IMR-90 (cell line): ENCODE measurements at regions not wholly inside any gene's neighbourhood (a gene's known extent, or its start where the extent isn't known, plus 50 kb on each side); places are given as distances from the start of the nearest gene placed in this dataset.

Experiments used
- ATAC-seq: fragments of 200-7000 bp; cut with Tn5 transposase; 2 replicates; pipeline ENCODE4 v1.9.1; 2020; ENCODE audit warnings: low read depth, mild to moderate bottlenecking, moderate library complexity
- BruUV-seq: library from RNA; stranded (reverse); fragments of 400-500 nt; replicated peaks from 2 replicates; lab custom pipeline; 2021; lab: Mats Ljungman, UMichigan
- CTCF ChIA-PET: fragments of 300-600 bp; formaldehyde crosslinking; extraction: SDS; loops from one replicate; lab custom pipeline; 2021; ENCODE audit warnings: antibody characterized with exemption; lab: Yijun Ruan, JAX
- POLR2A ChIA-PET: fragments of 300-600 bp; sonication (Branson Sonifier 250); formaldehyde crosslinking; loops from one replicate; lab custom pipeline; 2022; ENCODE audit warnings: antibody characterized with exemption; ENCODE audit not compliant: unreplicated experiment; lab: Charles Lee
- DNase-seq: peaks from one replicate; pipeline ENCODE4 v3.0.0; 2013
- H2AFZ ChIP-seq: replicated peaks from 2 replicates; pipeline ENCODE3; 2013; ENCODE audit warnings: low read length, mild to moderate bottlenecking; ENCODE audit not compliant: poor library complexity
- H2AK5ac ChIP-seq: 2 replicates; pipeline ENCODE4 v1.6.1; 2013; ENCODE audit warnings: low read depth, low read length, inconsistent platforms
- H2AK9ac ChIP-seq: replicated peaks from 2 replicates; pipeline ENCODE3; 2013; ENCODE audit warnings: mild to moderate bottlenecking, low read depth, low read length, moderate library complexity; ENCODE audit not compliant: poor library complexity
- H2BK120ac ChIP-seq: 2 replicates; pipeline ENCODE4 v1.6.1; 2013; ENCODE audit warnings: low read depth, low read length, inconsistent platforms
- H2BK15ac ChIP-seq: 3 replicates; pipeline ENCODE4 v1.6.1; 2013; ENCODE audit warnings: low read depth, low read length, inconsistent platforms
- H2BK20ac ChIP-seq: 2 replicates; pipeline ENCODE4 v1.6.1; 2013; ENCODE audit warnings: low read depth, mild to moderate bottlenecking, inconsistent platforms, low read length, moderate library complexity
- H2BK5ac ChIP-seq: 2 replicates; pipeline ENCODE4 v1.6.1; 2013; ENCODE audit warnings: mild to moderate bottlenecking, low read depth, low read length, inconsistent platforms; ENCODE audit not compliant: poor library complexity, severe bottlenecking
- H3K14ac ChIP-seq: replicated peaks from 2 replicates; pipeline ENCODE4 v1.6.1; 2013; ENCODE audit warnings: low read depth, low read length, inconsistent platforms
- H3K18ac ChIP-seq: 2 replicates; pipeline ENCODE4 v1.6.1; 2013; ENCODE audit warnings: low read depth, low read length, control low read depth
- H3K23ac ChIP-seq: 2 replicates; pipeline ENCODE4 v1.6.1; 2013; ENCODE audit warnings: low read depth, low read length, inconsistent platforms
- H3K27ac ChIP-seq: 2 replicates; pipeline ENCODE4 v1.5.1; 2013; ENCODE audit warnings: mild to moderate bottlenecking, control low read depth, low read length; ENCODE audit not compliant: insufficient read depth
- H3K27me3 ChIP-seq: 2 replicates; pipeline ENCODE4 v1.6.1; 2013; ENCODE audit warnings: low read length; ENCODE audit not compliant: control insufficient read depth, insufficient read depth
- H3K36me3 ChIP-seq: 2 replicates; pipeline ENCODE4 v1.6.1; 2013; ENCODE audit warnings: low read length, mixed read lengths; ENCODE audit not compliant: control insufficient read depth, insufficient read depth
- H3K4ac ChIP-seq: 2 replicates; pipeline ENCODE4 v1.6.1; 2013; ENCODE audit warnings: low read depth, low read length, inconsistent platforms
- H3K4me1 ChIP-seq: 2 replicates; pipeline ENCODE4 v1.6.1; 2013; ENCODE audit warnings: low read length, mixed read lengths; ENCODE audit not compliant: control insufficient read depth, insufficient read depth
- H3K4me2 ChIP-seq: 2 replicates; pipeline ENCODE4 v1.6.1; 2013; ENCODE audit warnings: low read depth, mild to moderate bottlenecking, control low read depth, low read length, moderate library complexity
- H3K4me3 ChIP-seq: 2 replicates; pipeline ENCODE4 v1.5.1; 2013; ENCODE audit warnings: low read depth, mild to moderate bottlenecking, control low read depth, low read length, moderate library complexity; ENCODE audit not compliant: insufficient read depth
- H3K56ac ChIP-seq: 2 replicates; pipeline ENCODE4 v1.6.1; 2013; ENCODE audit warnings: low read length, inconsistent platforms; ENCODE audit not compliant: insufficient read depth; ENCODE audit errors: extremely low read depth
- H3K79me1 ChIP-seq, 2 experiments: 2 replicates each; pipeline ENCODE4 v1.6.1; 2013; ENCODE audit warnings: low read length in 2 of 2, inconsistent platforms in 1 of 2, low read depth in 1 of 2
- H3K9ac ChIP-seq: 2 replicates; pipeline ENCODE4 v1.6.1; 2013; ENCODE audit warnings: low read depth, low read length, control low read depth
- H3K9me1 ChIP-seq: 2 replicates; pipeline ENCODE4 v1.6.1; 2013; ENCODE audit warnings: low read length, inconsistent platforms; ENCODE audit not compliant: insufficient read depth
- H3K9me3 ChIP-seq: 2 replicates; pipeline ENCODE4 v1.6.1; 2013; ENCODE audit warnings: low read length; ENCODE audit not compliant: control insufficient read depth, insufficient read depth
- H4K20me1 ChIP-seq: 2 replicates; pipeline ENCODE4 v1.6.1; 2013; ENCODE audit warnings: low read length, inconsistent platforms; ENCODE audit not compliant: insufficient read depth
- H4K5ac ChIP-seq: 2 replicates; pipeline ENCODE4 v1.6.1; 2013; ENCODE audit warnings: mild to moderate bottlenecking, low read depth, low read length, control low read depth
- H4K8ac ChIP-seq, 2 experiments: 2 replicates each; pipeline ENCODE4 v1.6.1; 2013; ENCODE audit warnings: low read depth in 2 of 2, low read length in 2 of 2, control low read depth in 1 of 2, inconsistent platforms in 1 of 2
- H4K91ac ChIP-seq: 2 replicates; pipeline ENCODE4 v1.6.1; 2013; ENCODE audit warnings: low read depth, low read length, inconsistent platforms; ENCODE audit not compliant: insufficient read depth
- CEBPB ChIP-seq: IDR thresholded peaks from 2 replicates; pipeline ENCODE4 v1.6.1; 2012; ENCODE audit warnings: low read depth, low read length, improper control_type of control experiment
- CHD1 ChIP-seq: IDR thresholded peaks from 2 replicates; pipeline ENCODE4 v1.6.1; 2012; ENCODE audit warnings: low read depth, low read length, improper control_type of control experiment
- ELK1 ChIP-seq: fragments of 150-350 bp; IDR thresholded peaks from 2 replicates; pipeline ENCODE4 v1.6.1; 2016; ENCODE audit warnings: low read depth, mild to moderate bottlenecking, low read length, moderate library complexity, borderline replicate concordance
- FOS ChIP-seq: fragments of 150-350 bp; IDR thresholded peaks from 2 replicates; pipeline ENCODE4 v1.6.1; 2016; ENCODE audit warnings: low read depth, low read length
- MAFK ChIP-seq: IDR thresholded peaks from 2 replicates; pipeline ENCODE4 v1.6.1; 2012; ENCODE audit warnings: low read depth, low read length, improper control_type of control experiment
- MAZ ChIP-seq: IDR thresholded peaks from 2 replicates; pipeline ENCODE4 v1.6.1; 2012; ENCODE audit warnings: low read depth, mild to moderate bottlenecking, low read length, improper control_type of control experiment, moderate library complexity, borderline replicate concordance
- MXI1 ChIP-seq: IDR thresholded peaks from 2 replicates; pipeline ENCODE4 v1.6.1; 2012; ENCODE audit warnings: low read depth, mild to moderate bottlenecking, low read length, moderate library complexity, borderline replicate concordance
- NFE2L2 ChIP-seq: fragments of 150-350 bp; IDR thresholded peaks from 2 replicates; pipeline ENCODE4 v1.6.1; 2016; ENCODE audit warnings: low read depth, mild to moderate bottlenecking, low read length
- POLR2A ChIP-seq: IDR thresholded peaks from 2 replicates; pipeline ENCODE4 v1.6.1; 2012; ENCODE audit warnings: mild to moderate bottlenecking, low read depth, low read length
- RAD21 ChIP-seq: IDR thresholded peaks from 2 replicates; pipeline ENCODE4 v1.6.1; 2012; ENCODE audit warnings: low read length, improper control_type of control experiment
- RCOR1 ChIP-seq: IDR thresholded peaks from 2 replicates; pipeline ENCODE4 v1.6.1; 2012; ENCODE audit warnings: mild to moderate bottlenecking, low read length, improper control_type of control experiment; ENCODE audit not compliant: insufficient replicate concordance
- SMC3 ChIP-seq: fragments of 150-350 bp; IDR thresholded peaks from 2 replicates; pipeline ENCODE4 v1.6.1; 2016; ENCODE audit warnings: low read depth, mild to moderate bottlenecking, antibody characterized with exemption, low read length, moderate library complexity
- USF2 ChIP-seq: fragments of 150-350 bp; IDR thresholded peaks from 2 replicates; pipeline ENCODE4 v1.6.1; 2017; ENCODE audit warnings: mild to moderate bottlenecking, antibody characterized with exemption, low read length, low read depth
- WGBS, 2 experiments: methylation state at CpG; one replicate each; pipeline versions ENCODE4 v1.1.5 to v1.1.7; 2013; ENCODE audit warnings: missing lambda C conversion rate in 2 of 2; ENCODE audit not compliant: insufficient read length in 1 of 2; ENCODE audit errors: extremely low coverage in 2 of 2; 5-methylcytosine and 5-hydroxymethylcytosine counted together
- dilution Hi-C: fragments of 300-500 bp; cut with HindIII; formaldehyde crosslinking; loops from one replicate; pipeline ENCODE4 v1.14.3; 2018; ENCODE audit warnings: low sequenced_read_pairs; ENCODE audit not compliant: unreplicated experiment
- in situ Hi-C: fragments of 300-500 bp; cut with MboI; formaldehyde crosslinking; loops from 3 replicates; pipeline ENCODE4 v1.14.3; 2019; ENCODE audit warnings: low sequenced_read_pairs, inconsistent platforms, mixed read lengths
- intact Hi-C: fragments of 100-400 bp; cut with micrococcal nuclease; formaldehyde crosslinking; loops from 2 replicates; pipeline ENCODE4 v1.10.0; 2022

GRCh38 chr6:140437619-140438345 lies 1063.3 kb upstream of the CITED2 start:
- Histone ChIP-seq H3K27me3 (no peaks in the 10 kb centered on the region), H2AK5ac (peak overlapping the region; percentile 90), H3K4me3 (no peak overlapping the region), H3K56ac (peak overlapping the region; percentile 17), H2BK15ac (peak overlapping the region; percentile 95; the same call in 2 of the 3 replicates), H2BK20ac (peak overlapping the region; percentile 81), H3K23ac (peak overlapping the region; percentile 88; the same call in 1 of the 2 replicates), H2BK5ac (peak overlapping the region; percentile 88), H3K4me2 (peak overlapping the region; percentile 4; the same call in 1 of the 2 replicates), H2BK120ac (peak overlapping the region; percentile 84), H3K9me3 (peaks cover 6% of the 10 kb centered on the region), H3K79me1 (no peaks in the 10 kb centered on the region), H4K20me1 (no peaks in the 10 kb centered on the region), H4K91ac (peak overlapping the region; percentile 73), H2AFZ (no peak overlapping the region), H3K36me3 (no peaks in the 10 kb centered on the region), H3K18ac (peak overlapping the region; percentile 74), H3K9me1 (no peaks in the 10 kb centered on the region; the same call in 1 of the 2 replicates), H3K9ac (peak overlapping the region; percentile 29; the same call in 1 of the 2 replicates), H4K5ac (peak overlapping the region; percentile 69; the same call in 1 of the 2 replicates), H3K4me1 (peaks cover 14% of the 10 kb centered on the region; the same call in 1 of the 2 replicates), H3K14ac (peak overlapping the region; percentile 86), H4K8ac (peak overlapping the region; percentile 42 to 73), H3K4ac (peak overlapping the region; percentile 91), H2AK9ac (no peak overlapping the region), H3K27ac (peak overlapping the region; percentile 57; the same call in 1 of the 2 replicates)
- intact Hi-C loops (loop anchor here (5.0 kb wide), 1 partner anchor 375 kb away; no protein-coding TSS in a partner anchor), in situ Hi-C loops (loop anchor here (10.0 kb wide), 1 partner anchor 1063 kb away; the partner anchor contains the start of gene CITED2), dilution Hi-C loops (no loop called here)
- ChIA-PET CTCF (interaction anchor here (1.2 kb wide), 1 partner anchor 23 kb away, joined by 4 read pairs; no protein-coding TSS in a partner anchor), POLR2A (no interaction called here)
- TF ChIP-seq MAZ (no peak), MXI1 (no peak), USF2 (no peak), RCOR1 (no peak), CEBPB (no peak), MAFK (no peak), ELK1 (no peak), FOS (no peak), POLR2A (no peak), RAD21 (no peak), SMC3 (no peak), CHD1 (no peak), NFE2L2 (no peak)
- no TSS peak for BruUV-seq
- ATAC-seq: peak; percentile 35
- peak; percentile 4 for DNase-seq
- no CpG with 5 or more reads among the region's 5 CpGs for WGBS, 2 experiments
